GM21423 (cell line): ENCODE measurements at regions not wholly inside any gene's neighbourhood (a gene's known extent, or its start where the extent isn't known, plus 50 kb on each side); places are given as distances from the start of the nearest gene placed in this dataset.
"Not testable (repeated sequence)": the region's sequence is repeated elsewhere in the genome, so short reads cannot be mapped to it uniquely, and the experiment has no call there.

Experiments used
- ATAC-seq: cut with Tn5 transposase; IDR thresholded peaks from one replicate; pipeline ENCODE4 v1.9.1; 2021; ENCODE audit warnings: mild to moderate bottlenecking, moderate library complexity; ENCODE audit not compliant: unreplicated experiment

- not testable (repeated sequence) for ATAC-seq
These were observed 139.8 kb upstream of the ERV3-1 start for GRCh38 chr7:65146118-65146914.

DNA sequence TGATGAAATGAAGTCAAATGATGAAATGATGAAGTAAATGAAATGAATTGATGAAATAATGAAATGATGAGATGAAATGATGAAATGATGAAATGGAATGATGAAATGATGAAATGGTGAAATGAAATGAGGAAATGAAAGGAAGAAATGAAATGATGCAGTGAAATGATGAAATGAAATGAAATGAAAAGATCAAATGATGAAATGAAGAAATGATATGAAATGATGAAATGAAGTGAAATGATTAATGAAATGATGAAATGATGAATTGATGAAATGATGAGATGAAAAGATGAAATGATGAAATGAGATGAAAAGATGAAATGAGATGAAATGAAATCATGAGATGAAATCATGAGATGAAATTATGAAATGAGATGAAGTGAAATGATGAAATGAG, 139.2 kb upstream of the ERV3-1 start:
- not testable (repeated sequence) for ATAC-seq

- ATAC-seq: not testable (repeated sequence)
These were observed 138.5 kb upstream of the ERV3-1 start for GRCh38 chr7:65145008-65145407.

GRCh38 chr7:65144557-65144956, 138.1 kb upstream of the ERV3-1 start:
- ATAC-seq: not testable (repeated sequence)

- not testable (repeated sequence) for ATAC-seq
These were observed 137.6 kb upstream of the ERV3-1 start for GRCh38 chr7:65144119-65144518.

DNA sequence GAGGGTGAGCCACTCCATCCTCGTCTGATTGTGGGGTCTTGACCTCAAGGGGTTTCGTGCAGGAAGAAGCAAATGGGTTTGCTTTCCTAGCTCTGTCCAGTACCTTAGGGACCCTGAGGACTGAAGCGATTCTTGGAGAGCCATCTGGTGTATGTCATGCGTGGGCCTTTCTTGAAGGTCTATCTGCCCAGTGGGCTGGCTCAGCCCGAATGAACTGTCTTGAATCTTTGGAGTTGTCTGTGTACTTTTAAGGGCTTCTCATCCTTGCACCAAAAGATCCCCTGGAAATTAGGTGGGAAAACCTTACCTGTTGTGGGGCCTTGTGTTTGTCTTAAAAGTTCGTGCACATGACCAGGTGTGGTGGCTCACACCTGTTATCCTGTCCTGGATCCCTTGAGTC, 135.4 kb upstream of the ERV3-1 start:
- not testable (repeated sequence) for ATAC-seq

GRCh38 chr7:65141405-65141778, 134.9 kb upstream of the ERV3-1 start:
- not testable (repeated sequence) for ATAC-seq

DNA sequence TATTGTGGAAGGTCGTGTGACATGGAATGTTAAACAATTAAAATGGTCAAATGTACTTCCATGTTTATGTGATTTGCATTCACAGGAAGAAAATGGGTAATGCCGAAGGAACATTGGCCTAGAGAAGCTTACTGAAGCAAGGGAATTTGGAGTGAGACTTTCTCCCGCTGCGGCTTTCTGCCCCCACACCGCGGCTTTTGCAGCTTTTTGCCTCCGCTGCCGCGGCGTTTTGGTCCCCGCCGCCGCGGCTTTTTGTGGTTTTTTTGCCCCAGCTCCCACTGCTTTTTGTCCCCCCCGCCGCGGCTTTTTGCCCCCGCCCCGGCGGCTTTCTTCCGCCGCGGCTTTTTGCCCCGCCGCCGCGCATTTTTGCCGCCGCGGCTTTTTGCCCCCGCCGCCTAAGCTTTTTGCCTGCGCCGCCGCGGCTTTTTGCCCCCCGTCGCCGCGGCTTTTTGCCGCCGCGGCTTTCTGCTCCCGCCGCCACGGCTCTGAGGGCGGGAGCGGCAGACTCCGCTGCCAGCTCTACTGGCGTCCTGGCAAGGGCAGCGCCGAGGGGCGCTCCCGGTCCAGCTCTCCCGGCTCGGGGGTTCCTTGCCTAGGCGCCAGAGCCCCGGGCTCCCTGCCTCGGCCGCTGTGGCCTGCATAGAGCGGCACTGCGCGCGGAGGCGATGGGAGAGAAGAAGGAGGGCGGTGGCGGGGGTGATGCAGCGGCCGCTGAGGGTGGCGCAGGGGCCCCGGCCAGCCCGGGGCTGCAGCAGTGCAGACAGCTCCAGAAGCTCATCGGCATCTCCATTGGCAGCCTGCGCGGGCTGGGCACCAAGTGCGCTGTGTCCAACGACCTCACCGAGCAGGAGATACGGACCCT, 134.3 kb upstream of the ERV3-1 start:
- ATAC-seq: not testable (repeated sequence)

DNA sequence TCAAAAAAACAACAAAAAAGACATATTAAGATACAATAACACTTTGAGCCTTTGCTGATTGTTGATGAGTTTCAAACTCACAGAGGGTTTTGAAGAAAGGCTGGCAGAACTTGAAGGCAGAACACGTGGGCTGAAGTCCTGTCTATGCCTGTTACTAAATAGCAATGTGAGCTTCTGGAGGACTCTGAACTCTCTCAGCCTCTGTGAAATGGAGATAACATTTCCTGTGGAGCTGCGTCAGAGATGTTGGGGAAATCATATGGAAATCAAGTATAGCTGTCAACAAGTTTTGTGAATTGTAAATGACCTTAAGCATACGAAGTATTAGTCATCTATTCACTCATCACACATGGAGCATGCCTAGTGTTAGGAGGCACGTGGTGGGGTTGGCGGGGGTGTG, 130.4 kb upstream of the ERV3-1 start:
- not testable (repeated sequence) for ATAC-seq

GRCh38 chr7:65133087-65133486, 126.6 kb upstream of the ERV3-1 start:
- ATAC-seq: not testable (repeated sequence)

DNA sequence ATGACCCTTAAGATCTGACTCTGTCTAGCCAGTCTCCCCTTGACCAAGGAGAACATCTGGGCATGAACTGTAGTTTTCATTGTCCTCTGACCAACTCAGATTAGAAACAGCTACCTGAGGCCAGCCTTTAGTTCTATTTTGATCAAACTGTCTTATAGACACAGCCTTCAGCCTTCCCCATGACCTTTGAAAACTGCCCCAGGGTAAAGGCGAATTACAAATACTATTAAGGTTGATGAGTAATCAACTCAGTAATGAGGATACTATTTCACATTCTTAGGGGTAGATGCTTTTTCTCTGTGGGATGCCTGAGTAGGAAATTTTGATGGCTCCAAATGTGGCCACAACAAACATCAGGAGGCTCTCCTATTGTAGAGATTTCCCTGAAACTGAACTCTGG, 125.8 kb upstream of the ERV3-1 start:
- ATAC-seq: not testable (repeated sequence)

DNA sequence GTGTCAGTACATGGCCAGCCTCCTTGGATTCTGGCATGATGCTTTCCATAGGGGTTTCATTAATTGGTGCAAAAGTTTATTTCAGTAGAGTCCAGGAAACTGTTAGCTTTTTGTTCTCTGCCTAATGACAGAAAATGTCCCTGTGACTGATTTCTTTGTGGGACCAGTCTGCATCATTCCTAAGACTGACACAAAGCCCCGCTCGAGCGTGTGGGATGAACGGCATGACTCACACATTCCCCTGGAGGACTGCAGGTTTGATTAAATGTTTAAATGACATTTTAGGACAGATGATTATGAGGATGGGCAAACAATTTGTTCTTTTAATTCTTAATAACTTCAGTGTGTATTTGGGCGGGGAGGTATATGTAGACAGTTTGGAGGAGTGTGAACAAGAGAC, 120.9 kb upstream of the ERV3-1 start:
- not testable (repeated sequence) for ATAC-seq

- ATAC-seq: not testable (repeated sequence)
These were observed 118.1 kb upstream of the ERV3-1 start for GRCh38 chr7:65124600-65124999.

- not testable (repeated sequence) for ATAC-seq
These were observed 99.2 kb upstream of the ERV3-1 start for GRCh38 chr7:65105650-65106203.

DNA sequence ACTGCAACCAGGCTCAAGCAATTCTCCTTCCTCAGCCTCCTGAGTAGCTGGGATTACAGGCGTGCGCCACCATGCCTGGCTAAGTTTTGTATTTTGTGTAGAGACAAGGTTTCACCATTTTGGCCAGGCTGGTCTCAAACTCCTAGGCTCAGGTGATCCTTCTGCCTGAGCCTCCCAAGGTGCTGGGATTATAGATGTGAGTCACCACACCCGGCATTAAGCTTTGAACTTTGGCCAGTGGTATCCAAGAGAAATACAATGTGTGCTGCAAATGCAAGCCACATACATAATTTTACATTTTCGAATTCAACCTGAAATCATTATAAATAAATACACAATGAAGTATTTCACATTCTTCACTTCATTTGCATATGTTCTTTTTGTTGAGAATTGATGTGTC, 94.0 kb upstream of the ERV3-1 start:
- ATAC-seq: not testable (repeated sequence)

- ATAC-seq: not testable (repeated sequence)
These were observed 75.2 kb upstream of the ERV3-1 start for GRCh38 chr7:65081669-65082055.

- ATAC-seq: peak; percentile 99
These were observed 74.5 kb upstream of the ERV3-1 start for GRCh38 chr7:65080799-65081668.

- ATAC-seq: not testable (repeated sequence)
These were observed 68.5 kb upstream of the ERV3-1 start for GRCh38 chr7:65074959-65075358.

DNA sequence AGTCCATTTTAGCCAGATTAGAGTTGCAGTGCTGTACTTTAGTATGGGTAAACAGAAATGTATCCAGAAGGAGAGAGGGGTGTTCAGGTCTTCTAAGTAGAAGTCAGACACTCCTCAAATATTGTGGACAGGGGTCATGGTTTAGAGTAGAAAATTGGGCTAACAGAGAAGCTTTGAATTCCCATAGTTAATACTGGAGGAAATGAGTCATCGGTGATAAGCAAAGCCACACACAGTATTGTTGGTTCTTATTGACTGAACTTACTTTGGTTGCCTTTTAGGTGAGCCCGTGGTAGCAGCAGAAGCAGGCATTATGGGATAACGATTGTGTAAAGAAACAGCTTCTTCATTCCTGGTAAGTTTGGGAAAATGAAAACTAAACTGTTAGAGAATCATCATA, 66.7 kb upstream of the ERV3-1 start:
- not testable (repeated sequence) for ATAC-seq

GRCh38 chr7:65071854-65072431, 65.5 kb upstream of the ERV3-1 start:
- not testable (repeated sequence) for ATAC-seq
